Endodermal cell (in vitro differentiated cells): ENCODE measurements at regions not wholly inside any gene's neighbourhood (a gene's known extent, or its start where the extent isn't known, plus 50 kb on each side); places are given as distances from the start of the nearest gene placed in this dataset.

Experiments
- DNase-seq: peaks from one replicate; pipeline ENCODE4 v3.0.0-alpha.2; 2017
- H3K27ac ChIP-seq: 2 replicates; pipeline ENCODE4 v1.5.1; 2013; ENCODE audit warnings: mild to moderate bottlenecking, low read depth, low read length, moderate library complexity
- H3K27me3 ChIP-seq: 2 replicates; pipeline ENCODE4 v1.6.1; 2013; ENCODE audit warnings: mild to moderate bottlenecking, low read length, moderate library complexity; ENCODE audit not compliant: insufficient read depth, control insufficient read depth, poor library complexity, severe bottlenecking
- H3K36me3 ChIP-seq: 2 replicates; pipeline ENCODE4 v1.7.0; 2013; ENCODE audit warnings: mild to moderate bottlenecking, low read length, moderate library complexity; ENCODE audit not compliant: control insufficient read depth, insufficient read depth
- H3K4me1 ChIP-seq: one replicate; pipeline ENCODE4 v1.7.0; 2013; ENCODE audit warnings: low read length; ENCODE audit not compliant: control insufficient read depth, insufficient read depth
- H3K4me3 ChIP-seq: 2 replicates; pipeline ENCODE4 v1.5.1; 2013; ENCODE audit warnings: mild to moderate bottlenecking, low read length, moderate library complexity
- H3K9ac ChIP-seq: 2 replicates; pipeline ENCODE4 v1.6.1; 2013; ENCODE audit warnings: mild to moderate bottlenecking, low read length, moderate library complexity; ENCODE audit not compliant: poor library complexity, severe bottlenecking; ENCODE audit errors: extremely low read depth
- H3K9me3 ChIP-seq: 2 replicates; pipeline ENCODE4 v1.6.1; 2013; ENCODE audit warnings: mild to moderate bottlenecking, low read length, moderate library complexity; ENCODE audit not compliant: control insufficient read depth
- H3K27ac Mint-ChIP-seq: 2 replicates; pipeline ENCODE4 v1.8.0; 2020; ENCODE audit warnings: mixed read lengths
- H3K27me3 Mint-ChIP-seq: 2 replicates; pipeline ENCODE4 v1.8.0; 2021; ENCODE audit warnings: mild to moderate bottlenecking, mixed read lengths; ENCODE audit not compliant: insufficient read depth
- H3K36me3 Mint-ChIP-seq: 2 replicates; pipeline ENCODE4 v1.8.0; 2020; ENCODE audit warnings: low read depth, mixed read lengths
- H3K4me1 Mint-ChIP-seq: 2 replicates; pipeline ENCODE4 v1.8.0; 2020; ENCODE audit warnings: mixed read lengths
- H3K4me3 Mint-ChIP-seq: 2 replicates; pipeline ENCODE4 v1.8.0; 2020; ENCODE audit warnings: mild to moderate bottlenecking, moderate library complexity, mixed read lengths
- H3K9me3 Mint-ChIP-seq: 2 replicates; pipeline ENCODE4 v1.8.0; 2020; ENCODE audit warnings: mild to moderate bottlenecking, mixed read lengths
- CTCF ChIP-seq: fragments of 200-600 bp; sonication (generic); conservative IDR thresholded peaks from 2 replicates; pipeline ENCODE4 v1.5.0; 2021; ENCODE audit warnings: antibody characterized with exemption, mild to moderate bottlenecking
- WGBS, 2 experiments: methylation state at CpG; one replicate each; pipeline versions ENCODE4 v1.1.5 to v1.1.7; 2013; ENCODE audit warnings: missing lambda C conversion rate in 2 of 2, mixed read lengths in 1 of 2; ENCODE audit not compliant: insufficient coverage in 1 of 2, insufficient read length in 1 of 2; 5-methylcytosine and 5-hydroxymethylcytosine counted together

DNA sequence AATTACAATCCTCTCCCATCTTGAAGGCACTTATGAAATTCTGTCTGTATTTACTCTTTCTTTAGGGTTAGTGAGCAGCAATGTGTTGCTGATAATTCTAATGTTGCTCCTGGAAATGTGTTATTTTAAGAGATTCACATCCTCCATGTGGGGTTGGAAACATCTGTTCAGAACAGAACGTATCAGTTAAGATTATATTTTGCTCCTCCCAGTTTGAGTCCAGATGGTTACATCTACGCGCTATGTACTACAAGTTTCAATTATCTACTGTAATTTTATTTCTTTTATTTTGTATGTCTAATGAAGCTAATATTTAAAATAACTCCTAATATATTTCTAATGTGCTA lies 250.6 kb upstream of the KLF6 start:
- Histone ChIP-seq H3K27me3 (no peaks in the 10 kb centered on the region), H3K9ac (no peak overlapping the region), H3K27ac (no peak overlapping the region), H3K4me1 (no peaks in the 10 kb centered on the region), H3K9me3 (peaks cover 2% of the 10 kb centered on the region), H3K4me3 (no peak overlapping the region), H3K36me3 (no peaks in the 10 kb centered on the region)
- H3K36me3 Mint-ChIP-seq, result no peaks in the 10 kb centered on the region
- no peaks in the 10 kb centered on the region for H3K27me3 Mint-ChIP-seq
- H3K4me1 Mint-ChIP-seq, result no peaks in the 10 kb centered on the region
- H3K4me3 Mint-ChIP-seq, result no peak overlapping the region
- no peak for DNase-seq
- peaks cover 2% of the 10 kb centered on the region for H3K9me3 Mint-ChIP-seq
- WGBS, 2 experiments, result 98% methylated on average over 3 of the region's 3 CpGs; no CpG with 5 or more reads in 1 of the 2 experiments
- no peak for TF ChIP-seq CTCF
- no peak overlapping the region for H3K27ac Mint-ChIP-seq

GRCh38 chr10:4034907-4035598 lies 250.0 kb upstream of the KLF6 start:
- Histone ChIP-seq H3K4me3 (no peak overlapping the region), H3K9ac (no peak overlapping the region), H3K27ac (no peak overlapping the region), H3K9me3 (no peaks in the 10 kb centered on the region), H3K27me3 (no peaks in the 10 kb centered on the region), H3K36me3 (no peaks in the 10 kb centered on the region), H3K4me1 (no peaks in the 10 kb centered on the region)
- no peaks in the 10 kb centered on the region for H3K36me3 Mint-ChIP-seq
- no peak for DNase-seq
- H3K4me1 Mint-ChIP-seq, result no peaks in the 10 kb centered on the region
- no peak overlapping the region for H3K4me3 Mint-ChIP-seq
- H3K27me3 Mint-ChIP-seq, result no peaks in the 10 kb centered on the region
- no peak overlapping the region for H3K27ac Mint-ChIP-seq
- H3K9me3 Mint-ChIP-seq, result no peaks in the 10 kb centered on the region
- 92 to 94% methylated on average over 11 to 15 of the region's 15 CpGs for WGBS, 2 experiments
- TF ChIP-seq CTCF, result no peak

- Histone ChIP-seq H3K4me1 (no peaks in the 10 kb centered on the region), H3K36me3 (no peaks in the 10 kb centered on the region), H3K27ac (no peak overlapping the region), H3K9ac (no peak overlapping the region), H3K27me3 (no peaks in the 10 kb centered on the region), H3K4me3 (no peak overlapping the region), H3K9me3 (no peaks in the 10 kb centered on the region)
- no peaks in the 10 kb centered on the region for H3K36me3 Mint-ChIP-seq
- H3K27ac Mint-ChIP-seq, result no peak overlapping the region
- H3K4me3 Mint-ChIP-seq, result no peak overlapping the region
- TF ChIP-seq CTCF, result no peak
- no peak for DNase-seq
- 87 to 89% methylated on average over 5 to 8 of the region's 8 CpGs for WGBS, 2 experiments
- H3K27me3 Mint-ChIP-seq, result no peaks in the 10 kb centered on the region
- H3K4me1 Mint-ChIP-seq, result peaks cover 5% of the 10 kb centered on the region
- H3K9me3 Mint-ChIP-seq, result no peaks in the 10 kb centered on the region
These were observed 248.4 kb upstream of the KLF6 start for GRCh38 chr10:4033341-4033896.
